GM18861 (cell line): ENCODE measurements at regions not wholly inside any gene's neighbourhood (a gene's known extent, or its start where the extent isn't known, plus 50 kb on each side); places are given as distances from the start of the nearest gene placed in this dataset.
"Not testable (repeated sequence)": the region's sequence is repeated elsewhere in the genome, so short reads cannot be mapped to it uniquely, and the experiment has no call there.

Experiments
- ATAC-seq: cut with Tn5 transposase; IDR thresholded peaks from one replicate; pipeline ENCODE4 v1.9.1; 2021; ENCODE audit not compliant: unreplicated experiment

DNA sequence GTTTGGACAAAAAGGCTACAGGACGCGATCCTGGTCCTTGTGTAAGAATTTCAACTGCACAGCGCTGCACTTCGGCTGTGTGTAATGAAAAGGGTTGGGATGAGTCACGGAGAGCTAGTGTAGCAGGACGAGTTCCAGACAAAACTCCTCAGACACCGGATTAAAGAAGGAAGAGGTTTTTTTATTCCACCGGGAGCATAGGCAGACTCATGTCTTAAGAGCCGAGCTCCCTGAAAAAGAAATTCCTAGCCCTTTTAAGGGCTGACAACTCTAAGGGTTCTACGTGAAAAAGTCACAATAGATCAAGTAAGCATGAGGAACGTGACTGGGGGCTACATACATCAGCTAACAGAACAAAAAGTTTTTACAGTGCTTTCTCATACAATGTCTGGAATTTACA, 54.8 kb upstream of the FAM90A1 start:
- not testable (repeated sequence) for ATAC-seq

- not testable (repeated sequence) for ATAC-seq
These were observed 58.3 kb upstream of the FAM90A1 start for GRCh38 chr12:8285681-8286080.

DNA sequence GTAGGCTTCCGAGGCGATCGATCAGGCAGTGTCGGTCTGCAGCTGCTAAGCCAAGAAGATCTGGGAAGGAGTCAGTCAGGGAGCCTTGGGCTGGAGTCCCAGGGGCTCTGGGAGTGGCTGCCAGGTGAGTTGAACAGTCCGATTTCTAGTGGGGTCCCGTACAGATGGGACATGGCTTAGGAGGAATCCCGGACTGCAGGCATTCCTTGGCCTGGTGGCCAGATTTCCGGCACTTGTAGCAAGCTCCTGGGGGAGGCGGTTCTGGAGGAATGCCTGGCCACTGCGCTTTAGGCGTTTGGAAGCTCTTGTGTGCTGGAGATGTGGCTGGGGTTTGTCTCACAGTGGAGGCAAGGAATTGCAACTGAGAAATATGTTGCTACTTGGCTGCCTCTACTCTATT, 64.3 kb upstream of the FAM90A1 start:
- not testable (repeated sequence) for ATAC-seq

- not testable (repeated sequence) for ATAC-seq
These were observed 67.2 kb upstream of the FAM90A1 start for GRCh38 chr12:8294662-8295061.

- not testable (repeated sequence) for ATAC-seq
These were observed 81.2 kb upstream of the FAM90A1 start for GRCh38 chr12:8308611-8309010.

DNA sequence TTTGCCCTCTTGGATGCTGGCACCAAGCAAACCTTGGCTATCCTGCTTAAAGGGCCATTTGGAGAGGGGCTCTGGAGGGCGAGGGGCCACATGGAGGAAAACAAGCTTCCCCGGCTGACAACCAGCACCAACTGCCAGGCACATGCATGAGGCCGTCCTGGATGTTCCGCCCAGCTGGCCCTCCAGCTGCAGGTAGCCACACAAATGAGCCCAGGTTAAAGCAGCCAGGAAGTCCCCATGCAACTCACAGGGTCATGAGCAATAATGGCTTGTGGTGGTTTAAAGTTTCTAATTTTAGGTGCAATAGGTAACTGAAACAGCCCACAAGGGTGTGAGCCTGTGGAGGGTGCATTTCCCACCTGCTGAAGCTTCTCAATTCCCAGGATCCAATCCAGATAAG, 88.6 kb upstream of the FAM90A1 start:
- not testable (repeated sequence) for ATAC-seq

DNA sequence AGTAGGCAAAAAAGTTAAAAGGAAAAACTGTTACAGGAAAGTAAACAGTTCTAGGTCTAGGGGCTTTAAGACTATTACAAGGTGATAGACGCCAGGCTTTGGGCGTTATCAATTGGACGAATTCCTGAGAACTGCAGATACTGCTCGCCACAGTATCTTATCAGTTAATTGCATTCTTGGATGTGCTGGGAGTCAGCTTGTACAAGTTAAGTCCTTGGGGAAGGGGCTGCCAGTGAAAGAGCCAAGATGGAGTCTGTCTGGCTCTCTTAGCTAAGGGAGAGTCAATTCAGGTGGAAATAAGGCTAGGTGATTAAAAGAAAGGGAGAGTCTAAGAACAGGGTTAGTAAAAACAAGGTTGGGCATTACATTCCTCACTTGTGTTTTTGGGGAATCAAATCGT, 90.3 kb upstream of the FAM90A1 start:
- not testable (repeated sequence) for ATAC-seq

GRCh38 chr12:8320251-8320730, 92.9 kb upstream of the FAM90A1 start:
- not testable (repeated sequence) for ATAC-seq

DNA sequence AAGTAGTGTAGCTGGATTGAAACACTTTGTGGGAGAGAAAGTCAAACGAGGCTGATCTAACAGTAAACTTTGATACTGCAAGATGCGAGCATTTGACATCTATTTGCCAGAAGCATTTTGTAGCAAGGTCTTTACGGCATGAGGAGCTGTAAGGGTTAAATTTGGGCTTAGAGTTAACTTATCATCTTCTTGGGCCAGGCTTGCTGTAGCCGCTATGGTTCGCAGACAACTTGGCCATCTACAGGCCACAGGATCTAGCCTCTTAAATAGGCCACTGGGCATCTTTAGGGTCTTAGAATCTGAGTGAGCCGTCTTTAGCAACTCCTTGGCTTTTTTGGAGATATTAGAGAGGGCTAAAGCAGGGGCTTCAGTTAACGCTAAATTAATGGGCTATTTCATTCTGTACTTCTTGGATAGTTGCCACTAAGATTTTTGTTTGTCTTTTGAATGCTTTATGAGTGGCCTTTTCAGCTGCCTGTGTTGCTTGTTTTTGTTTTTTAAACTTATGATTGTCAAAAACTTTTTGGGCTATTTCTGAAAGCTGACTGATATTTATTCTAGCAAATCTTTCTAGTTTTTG, 93.5 kb upstream of the FAM90A1 start:
- not testable (repeated sequence) for ATAC-seq

- ATAC-seq: not testable (repeated sequence)
These were observed 97.9 kb upstream of the FAM90A1 start for GRCh38 chr12:8325145-8325839.

- not testable (repeated sequence) for ATAC-seq
These were observed 101.4 kb upstream of the FAM90A1 start for GRCh38 chr12:8328835-8329234.

- ATAC-seq: not testable (repeated sequence)
These were observed 105.0 kb upstream of the FAM90A1 start for GRCh38 chr12:8332373-8332772.

DNA sequence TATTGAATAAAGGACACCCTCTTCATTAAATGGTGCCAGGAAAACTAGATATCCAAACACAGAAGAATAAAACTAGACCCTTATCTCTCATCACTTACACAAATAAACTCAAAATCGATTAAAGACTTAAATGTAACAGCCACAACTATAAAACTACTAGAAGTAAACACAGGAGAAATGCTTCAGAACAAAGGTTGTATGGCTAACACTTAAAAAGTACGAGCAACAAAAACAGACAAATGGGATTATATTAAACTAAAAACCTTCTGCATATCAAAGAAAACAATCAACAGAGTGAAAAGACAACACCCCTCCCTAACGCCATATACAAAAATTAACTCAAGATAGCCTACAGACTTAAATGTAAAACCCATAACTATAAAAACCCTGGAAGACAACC, 104.7 kb upstream of the CLEC6A start:
- ATAC-seq: not testable (repeated sequence)

DNA sequence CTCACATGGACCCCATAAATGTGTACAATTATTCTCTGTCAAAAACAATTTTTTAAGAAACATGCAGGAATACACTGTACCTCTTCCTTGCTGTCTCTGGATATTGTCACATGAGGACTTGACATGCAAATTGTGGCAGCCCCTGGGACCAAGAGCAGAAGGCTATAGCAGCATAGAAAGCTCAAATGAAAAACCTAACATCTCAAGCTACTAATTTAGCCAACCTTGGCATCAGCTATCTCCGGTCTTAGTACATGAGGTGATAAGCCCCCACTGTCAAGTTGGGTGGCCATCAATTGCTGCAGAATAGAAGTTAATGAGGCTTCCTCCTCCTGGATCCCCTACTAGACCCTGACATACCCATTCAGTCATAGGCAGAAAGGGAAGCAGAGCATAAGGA, 101.0 kb upstream of the CLEC6A start:
- ATAC-seq: not testable (repeated sequence)

GRCh38 chr12:8355531-8355930, 100.2 kb upstream of the CLEC6A start:
- not testable (repeated sequence) for ATAC-seq

GRCh38 chr12:8373744-8374143, 82.0 kb upstream of the CLEC6A start:
- not testable (repeated sequence) for ATAC-seq

GRCh38 chr12:8375122-8375521, 80.6 kb upstream of the CLEC6A start:
- not testable (repeated sequence) for ATAC-seq

DNA sequence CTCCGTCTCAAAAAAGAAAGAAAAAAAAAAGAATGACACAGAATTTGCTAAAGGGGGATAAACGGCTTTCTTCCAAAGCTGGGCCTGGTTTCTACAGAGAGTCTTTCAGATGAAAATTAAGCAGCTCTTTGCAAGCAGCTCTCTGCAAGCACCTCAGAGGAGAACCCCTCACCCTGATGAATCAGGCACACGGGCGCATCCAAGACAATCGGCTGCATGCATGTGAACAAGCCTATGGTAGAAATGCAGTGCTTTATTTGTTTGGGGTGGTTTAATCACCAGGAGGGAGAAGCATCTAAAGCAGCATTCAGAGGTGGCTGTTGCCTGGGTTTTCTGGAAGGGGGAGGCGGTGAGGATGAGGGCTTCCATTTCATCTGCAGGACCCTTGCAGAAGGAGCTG, 78.0 kb upstream of the CLEC6A start:
- ATAC-seq: not testable (repeated sequence)

GRCh38 chr12:8382556-8382955, 73.2 kb upstream of the CLEC6A start:
- not testable (repeated sequence) for ATAC-seq

DNA sequence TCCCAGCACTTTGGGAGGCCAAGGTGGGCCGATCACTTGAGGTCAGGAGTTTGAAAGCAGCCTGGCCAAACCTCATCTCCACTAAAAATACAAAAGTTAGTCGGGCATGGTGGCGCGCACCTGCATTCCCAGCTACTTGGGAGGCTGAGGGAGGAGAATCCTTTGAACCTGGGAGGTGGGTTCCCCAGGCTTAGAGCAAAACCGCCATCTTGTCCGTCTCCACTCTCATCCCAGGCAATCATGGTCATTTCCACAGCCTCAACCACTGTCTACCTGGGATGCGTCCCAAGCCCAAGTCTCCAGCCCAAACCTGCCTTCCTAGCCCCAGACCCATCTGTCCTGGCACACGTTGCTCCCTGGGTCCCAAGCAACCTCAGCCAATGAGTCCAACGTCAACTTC, 71.1 kb upstream of the CLEC6A start:
- not testable (repeated sequence) for ATAC-seq

GRCh38 chr12:8385431-8385830, 70.3 kb upstream of the CLEC6A start:
- not testable (repeated sequence) for ATAC-seq

DNA sequence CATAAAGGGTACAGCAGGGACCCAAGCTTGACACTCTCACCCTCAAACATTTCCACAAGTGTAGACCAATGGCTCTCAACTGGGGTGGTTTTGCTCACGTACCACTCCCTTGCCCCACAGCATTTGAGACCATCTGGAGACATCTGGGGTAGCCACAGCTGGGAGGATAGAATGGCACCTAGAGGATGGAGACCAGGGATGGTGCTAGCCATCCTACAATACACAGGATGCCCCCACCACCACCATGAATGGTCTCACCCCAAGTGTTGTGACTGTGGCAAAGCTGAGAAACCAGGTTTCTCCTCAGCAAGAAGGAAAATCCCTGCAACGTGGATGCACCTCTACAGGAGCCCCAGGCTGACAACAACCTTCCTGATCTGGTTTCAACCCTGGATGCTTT, 69.1 kb upstream of the CLEC6A start:
- not testable (repeated sequence) for ATAC-seq
